Testis (tissue), 2 donors: ENCODE measurements at regions not wholly inside any gene's neighbourhood (a gene's known extent, or its start where the extent isn't known, plus 50 kb on each side); places are given as distances from the start of the nearest gene placed in this dataset.

ENCODE experiments used
- DNase-seq: peaks from one replicate; pipeline ENCODE4 v3.0.0-alpha.2; 2019
- H3K27ac ChIP-seq, 2 donors: fragments of 200-600 bp; sonication (generic); one replicate each; pipeline ENCODE4 v1.5.1; 2019
- H3K27me3 ChIP-seq: fragments of 200-600 bp; sonication (generic); one replicate; pipeline ENCODE4 v1.5.1; 2019
- H3K36me3 ChIP-seq: fragments of 200-600 bp; sonication (generic); one replicate; pipeline ENCODE4 v1.5.1; 2017; ENCODE audit warnings: low read depth; ENCODE audit errors: missing control alignments
- H3K4me1 ChIP-seq: fragments of 200-600 bp; sonication (generic); one replicate; pipeline ENCODE4 v1.5.1; 2019
- H3K4me3 ChIP-seq, 2 donors: fragments of 200-600 bp; sonication (generic); one replicate each; pipeline ENCODE4 v1.5.1; 2017 to 2019
- H3K9me3 ChIP-seq: fragments of 200-600 bp; sonication (generic); one replicate; pipeline ENCODE4 v1.5.1; 2017
- POLR2A ChIP-seq: fragments of 450-650 bp; IDR thresholded peaks from one replicate; pipeline ENCODE4 v1.6.1; 2017; ENCODE audit warnings: antibody characterized with exemption, mild to moderate bottlenecking, moderate library complexity
- WGBS, 2 donors: methylation state at CpG; one replicate each; pipeline ENCODE4 v1.1.5; 2018; 5-methylcytosine and 5-hydroxymethylcytosine counted together
- intact Hi-C: fragments of 100-400 bp; cut with DNase I; formaldehyde crosslinking; loops from one replicate; pipeline ENCODE4 v1.15.1; 2023; ENCODE audit warnings: low total_unique reads
- TF ChIP-seq, protein P1 (sequence below), 3 experiments: fragments of 450-650 bp in 2 of 3; fragments of 200-600 bp in 1 of 3; sonication (generic) in 1 of 3; IDR thresholded peaks; one replicate each; pipeline ENCODE4 v1.5.1; 2016 to 2019; ENCODE audit warnings: antibody characterized with exemption in 3 of 3, mild to moderate bottlenecking in 2 of 3, moderate library complexity in 1 of 3

DNA sequence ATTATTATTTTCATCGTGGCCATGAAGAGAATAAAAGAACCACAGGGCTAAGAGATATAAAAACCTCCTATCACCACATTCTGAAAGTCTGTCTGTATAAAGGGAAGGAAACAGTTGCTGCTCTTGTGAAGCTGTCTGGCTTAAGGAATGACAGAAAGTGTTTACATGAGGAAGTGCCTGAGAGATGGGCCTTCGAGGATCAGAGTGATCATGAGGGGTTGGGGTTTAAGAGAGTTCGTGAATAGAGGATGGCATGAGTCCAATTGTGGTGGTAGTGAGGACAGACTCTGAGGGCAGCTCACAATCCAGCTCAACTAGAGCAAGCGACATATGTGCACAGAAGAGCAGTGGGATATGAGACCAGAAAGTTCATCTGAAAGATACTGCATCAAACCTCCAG lies 65.8 kb upstream of the PIEZO2 start:
- no peak for DNase-seq
- Histone ChIP-seq H3K4me3 (no peak overlapping the region), H3K27me3 (no peaks in the 10 kb centered on the region), H3K36me3 (no peaks in the 10 kb centered on the region), H3K4me1 (no peaks in the 10 kb centered on the region), H3K27ac (no peak overlapping the region), H3K9me3 (no peaks in the 10 kb centered on the region)
- TF ChIP-seq POLR2A = no peak
- TF ChIP-seq, protein P1, sequence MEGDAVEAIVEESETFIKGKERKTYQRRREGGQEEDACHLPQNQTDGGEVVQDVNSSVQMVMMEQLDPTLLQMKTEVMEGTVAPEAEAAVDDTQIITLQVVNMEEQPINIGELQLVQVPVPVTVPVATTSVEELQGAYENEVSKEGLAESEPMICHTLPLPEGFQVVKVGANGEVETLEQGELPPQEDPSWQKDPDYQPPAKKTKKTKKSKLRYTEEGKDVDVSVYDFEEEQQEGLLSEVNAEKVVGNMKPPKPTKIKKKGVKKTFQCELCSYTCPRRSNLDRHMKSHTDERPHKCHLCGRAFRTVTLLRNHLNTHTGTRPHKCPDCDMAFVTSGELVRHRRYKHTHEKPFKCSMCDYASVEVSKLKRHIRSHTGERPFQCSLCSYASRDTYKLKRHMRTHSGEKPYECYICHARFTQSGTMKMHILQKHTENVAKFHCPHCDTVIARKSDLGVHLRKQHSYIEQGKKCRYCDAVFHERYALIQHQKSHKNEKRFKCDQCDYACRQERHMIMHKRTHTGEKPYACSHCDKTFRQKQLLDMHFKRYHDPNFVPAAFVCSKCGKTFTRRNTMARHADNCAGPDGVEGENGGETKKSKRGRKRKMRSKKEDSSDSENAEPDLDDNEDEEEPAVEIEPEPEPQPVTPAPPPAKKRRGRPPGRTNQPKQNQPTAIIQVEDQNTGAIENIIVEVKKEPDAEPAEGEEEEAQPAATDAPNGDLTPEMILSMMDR (IDR thresholded peaks at IDR 0.05) = no peak
- WGBS, 2 donors = 48 to 52% methylated on average over 4 of the region's 4 CpGs
- intact Hi-C loops = no loop called here

DNA sequence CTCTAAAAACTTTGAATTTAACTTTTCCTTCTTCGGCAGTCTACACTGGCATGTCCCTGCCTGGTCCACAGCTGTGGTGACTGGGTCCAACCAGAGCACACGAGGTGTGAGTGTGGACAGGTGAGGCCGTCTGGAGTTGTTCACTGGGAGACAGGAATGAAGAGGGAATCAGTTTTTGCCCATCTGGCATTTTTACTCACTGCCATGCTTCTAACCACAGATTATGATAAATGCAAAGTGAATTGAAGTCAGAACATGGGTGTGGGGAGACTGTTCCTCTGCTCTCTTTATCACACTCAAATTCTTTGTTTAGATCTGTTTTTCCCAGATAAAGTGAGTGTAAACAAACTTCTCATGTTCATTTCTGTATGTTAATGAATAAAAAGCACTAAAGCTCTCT lies 54.7 kb upstream of the PIEZO2 start:
- H3K27ac ChIP-seq = no peak overlapping the region
- TF ChIP-seq, protein P1 (IDR thresholded peaks at IDR 0.05) = no peak
- intact Hi-C loops = no loop called here
- H3K4me3 ChIP-seq = no peak overlapping the region
- WGBS, 2 donors = 74 to 92% methylated on average over 3 of the region's 3 CpGs
- no peaks in the 10 kb centered on the region for H3K4me1 ChIP-seq
- no peaks in the 10 kb centered on the region for H3K9me3 ChIP-seq
- H3K36me3 ChIP-seq = no peaks in the 10 kb centered on the region
- no peaks in the 10 kb centered on the region for H3K27me3 ChIP-seq
- DNase-seq = no peak

DNA sequence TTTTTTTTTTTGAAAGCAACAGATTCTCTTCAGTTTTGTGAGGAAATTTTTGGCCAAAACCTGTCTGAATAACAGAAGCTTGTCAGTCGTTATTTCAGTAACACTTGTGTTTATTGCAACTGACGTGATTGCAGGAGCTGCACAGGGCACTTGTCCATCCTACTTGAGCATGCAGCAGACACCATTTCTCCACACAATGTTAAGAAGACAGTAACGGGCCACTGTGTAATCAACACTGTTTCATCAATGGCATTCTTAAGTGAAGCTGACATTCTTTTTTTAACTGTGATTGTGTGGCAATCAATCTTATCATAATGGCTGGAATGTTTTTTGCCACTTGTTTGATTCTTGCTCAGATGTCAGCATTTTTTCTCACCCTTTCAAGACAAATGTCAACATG lies 50.1 kb upstream of the PIEZO2 start:
- Histone ChIP-seq H3K36me3 (no peaks in the 10 kb centered on the region), H3K27me3 (no peaks in the 10 kb centered on the region), H3K4me3 (no peak overlapping the region), H3K4me1 (no peaks in the 10 kb centered on the region), H3K9me3 (no peaks in the 10 kb centered on the region), H3K27ac (no peak overlapping the region)
- intact Hi-C loops = no loop called here
- WGBS, 2 donors = 45 to 71% methylated on average over 3 of the region's 3 CpGs
- no peak for TF ChIP-seq POLR2A
- TF ChIP-seq, protein P1 (IDR thresholded peaks at IDR 0.05) = no peak
- DNase-seq = no peak
